ENCODE measurements at regions not wholly inside any gene's neighbourhood (a gene's known extent, or its start where the extent isn't known, plus 50 kb on each side); places are given as distances from the start of the nearest gene placed in this dataset.
"Not testable (repeated sequence)": the region's sequence is repeated elsewhere in the genome, so short reads cannot be mapped to it uniquely, and the experiment has no call there.

- not testable (repeated sequence) for TF ChIP-seq CTCF, POLR2A (IDR thresholded peaks at IDR 0.05)
These were observed 344.2 kb downstream of the RAP2B start for GRCh38 chr3:153506205-153506604.

Measured in adrenal gland (tissue), 5 donors.